BLaER1 treated with 17β-estradiol and CSF1 and Interleukin-3, amounts not matched to agents 10 nM and 100 nM (cell line): ENCODE measurements at regions not wholly inside any gene's neighbourhood (a gene's known extent, or its start where the extent isn't known, plus 50 kb on each side); places are given as distances from the start of the nearest gene placed in this dataset.
"Not testable (repeated sequence)": the region's sequence is repeated elsewhere in the genome, so short reads cannot be mapped to it uniquely, and the experiment has no call there.

ENCODE experiments used
- H3K27ac ChIP-seq, 11 experiments: shearing (Covaris generic); formaldehyde crosslinking; 2 replicates each; pipeline ENCODE4 v1.8.1; 2022
- H3K27me3 ChIP-seq, 11 experiments: shearing (Covaris generic); formaldehyde crosslinking; 2 replicates each; pipeline ENCODE4 v1.8.1; 2022
- H3K36me3 ChIP-seq, 11 experiments: shearing (Covaris generic); formaldehyde crosslinking; 2 replicates each; pipeline ENCODE4 v1.8.1; 2022
- H3K4me1 ChIP-seq, 10 experiments: shearing (Covaris generic); formaldehyde crosslinking; 2 replicates each; pipeline ENCODE4 v1.8.1; 2022
- H3K4me2 ChIP-seq, 11 experiments: shearing (Covaris generic); formaldehyde crosslinking; 2 replicates each; pipeline ENCODE4 v1.8.1; 2022
- H3K4me3 ChIP-seq, 10 experiments: shearing (Covaris generic); formaldehyde crosslinking; 2 replicates each; pipeline ENCODE4 v1.8.1; 2022
- H3K9ac ChIP-seq, 11 experiments: shearing (Covaris generic); formaldehyde crosslinking; 2 replicates each; pipeline ENCODE4 v1.8.1; 2022
- H3K9me3 ChIP-seq, 11 experiments: shearing (Covaris generic); formaldehyde crosslinking; replicated peaks in 1 of 11; 2 replicates each; pipeline ENCODE4 v1.8.1; 2022
- H4K20me1 ChIP-seq, 11 experiments: shearing (Covaris generic); formaldehyde crosslinking; 2 replicates each; pipeline ENCODE4 v1.8.1; 2022
- Cebpa-rat ChIP-seq, 11 experiments: shearing (Covaris generic); IDR thresholded peaks; 2 replicates each; pipeline ENCODE4 v1.8.1; 2022

DNA sequence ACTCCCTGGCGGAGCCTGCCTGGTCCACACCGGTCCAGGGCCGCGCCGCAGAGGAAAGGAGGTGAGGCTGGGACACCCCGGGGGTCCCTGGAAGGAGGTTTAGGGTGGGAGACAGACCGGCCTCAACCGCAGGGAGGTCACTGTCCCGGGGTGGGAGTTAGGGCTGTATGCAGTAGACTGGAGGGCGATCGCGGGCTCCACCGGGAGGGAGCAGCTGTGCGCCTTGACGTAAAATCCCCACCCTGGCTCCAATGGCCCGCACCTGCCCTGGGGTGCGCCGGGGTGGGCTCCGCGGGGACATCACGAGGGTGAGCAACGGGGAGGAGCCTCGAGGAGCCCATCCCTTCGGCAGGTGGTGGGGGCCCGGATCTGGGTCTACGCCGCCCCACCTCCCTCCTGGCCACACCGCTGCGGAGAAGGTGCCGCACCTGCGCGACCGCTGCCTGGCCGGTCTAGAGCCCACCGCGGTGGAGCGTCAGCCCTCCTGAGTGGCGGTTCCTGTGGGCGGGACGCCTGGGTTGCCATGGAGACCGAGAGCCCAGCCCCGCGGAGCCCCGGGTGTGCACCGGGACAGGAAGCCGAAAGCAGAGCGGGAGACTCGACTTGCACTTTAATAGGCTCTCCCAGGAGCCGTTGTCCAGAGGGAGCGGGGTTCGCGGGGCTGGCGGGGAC lies 105.1 kb downstream of the ADRA2C start:
- peak overlapping the region in 5 of 11 experiments; percentile 7 to 48 (median 35); a peak in 2 of 22 replicates for H3K9ac ChIP-seq
- H3K4me1 ChIP-seq: peaks cover 10 to 65% (median 49%) of the 10 kb centered on the region in 10 experiments
- no peaks in the 10 kb centered on the region for H3K36me3 ChIP-seq
- no peak overlapping the region for H3K27ac ChIP-seq
- peaks cover 18 to 41% (median 23%) of the 10 kb centered on the region in 11 experiments for H3K27me3 ChIP-seq
- H3K4me3 ChIP-seq: peak overlapping the region; percentile 35 to 69 (median 56); a peak in 19 of 20 replicates
- no peak for TF ChIP-seq Cebpa-rat (IDR thresholded peaks at IDR 0.05)
- H3K4me2 ChIP-seq: peak overlapping the region; percentile 86 to 99 (median 96)
- H3K9me3 ChIP-seq: peaks cover 4 to 20% (median 10%) of the 10 kb centered on the region in 11 experiments; a peak in 18 of 22 replicates
- peaks cover 0 to 39% (median 0%) of the 10 kb centered on the region in 11 experiments; a peak in 7 of 22 replicates for H4K20me1 ChIP-seq

DNA sequence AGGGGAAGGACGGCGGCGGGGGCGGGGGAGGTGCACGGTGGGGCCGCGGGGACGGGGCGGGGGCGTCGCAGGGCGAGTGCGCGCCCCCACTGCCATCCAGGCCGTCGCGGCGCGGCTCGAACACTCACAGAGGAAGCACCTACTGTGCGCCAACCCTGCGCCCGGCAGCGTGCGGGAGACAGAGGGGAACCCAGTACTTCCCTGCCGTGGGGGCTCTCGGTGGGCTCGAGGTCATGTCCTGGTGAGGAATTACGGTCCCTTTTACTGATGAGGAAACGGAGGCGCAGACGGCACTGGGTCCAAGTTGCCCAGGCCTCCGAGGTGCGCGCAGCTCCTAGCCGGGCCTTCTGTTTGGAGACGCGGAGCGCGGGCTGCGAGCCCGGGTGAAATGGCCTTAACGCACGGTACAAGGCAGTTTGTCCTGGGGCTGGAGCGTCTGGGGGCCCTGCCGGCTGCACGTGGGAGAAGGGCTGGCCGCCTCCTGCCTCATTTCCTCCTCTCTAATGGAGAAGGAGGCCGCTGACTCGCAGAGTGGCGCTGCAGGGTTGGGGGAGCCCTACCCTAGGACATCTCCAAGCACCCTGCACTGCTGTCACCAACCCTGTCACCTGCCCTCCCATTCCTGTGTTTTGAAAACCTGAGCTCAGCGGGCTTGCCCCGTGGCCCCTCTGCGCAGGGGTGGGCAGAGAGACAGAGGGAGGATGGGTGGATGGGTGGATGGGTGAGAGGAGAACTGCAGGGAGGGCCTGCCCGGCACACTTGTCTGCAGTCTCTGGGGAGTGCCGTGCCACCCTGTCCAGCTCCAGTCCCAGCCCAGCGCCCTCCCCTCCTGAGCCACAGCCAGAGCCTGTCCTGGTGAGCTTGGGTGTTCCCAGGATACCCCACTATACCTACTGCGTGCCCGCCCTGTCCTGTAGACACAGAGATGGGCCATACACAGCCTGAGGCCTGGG lies 106.0 kb downstream of the ADRA2C start:
- H3K27me3 ChIP-seq: peaks cover 18 to 41% (median 23%) of the 10 kb centered on the region in 11 experiments
- peak overlapping the region in 2 of 11 experiments; percentile 35 to 40; a peak in 1 of 22 replicates for H3K9ac ChIP-seq

DNA sequence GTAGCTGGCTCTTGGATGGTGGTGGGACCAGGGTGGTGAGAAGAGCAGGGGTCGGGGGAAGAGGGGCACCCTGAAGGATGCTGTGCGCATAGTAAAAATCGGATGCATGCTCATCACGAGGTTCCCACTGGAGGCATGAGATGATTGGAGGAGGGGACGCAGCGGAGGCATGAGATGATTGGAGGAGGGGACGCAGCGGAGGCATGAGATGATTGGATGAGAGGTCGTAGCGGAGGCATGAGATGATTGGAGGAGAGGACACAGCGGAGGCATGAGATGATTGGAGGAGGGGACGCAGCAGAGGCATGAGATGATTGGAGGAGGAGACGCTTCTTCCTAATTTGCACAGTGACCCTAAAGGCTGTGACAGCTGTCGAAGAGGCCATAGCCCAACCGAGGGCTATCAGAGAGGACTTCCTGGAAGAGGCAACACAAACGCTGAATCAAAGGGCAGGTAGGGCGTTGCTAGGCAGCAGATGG lies 106.7 kb downstream of the ADRA2C start:
- TF ChIP-seq Cebpa-rat (IDR thresholded peaks at IDR 0.05): no peak
- no peak overlapping the region for H3K27ac ChIP-seq
- no peaks in the 10 kb centered on the region for H3K36me3 ChIP-seq
- peaks cover 10 to 52% (median 45%) of the 10 kb centered on the region in 10 experiments for H3K4me1 ChIP-seq
- peaks cover 18 to 43% (median 24%) of the 10 kb centered on the region in 11 experiments for H3K27me3 ChIP-seq
- H3K9ac ChIP-seq: no peak overlapping the region
- H3K9me3 ChIP-seq: peaks cover 19 to 30% (median 22%) of the 10 kb centered on the region in 11 experiments
- no peak overlapping the region for H3K4me3 ChIP-seq
- H3K4me2 ChIP-seq: peak overlapping the region in 8 of 11 experiments; percentile 29 to 98 (median 90); a peak in 15 of 22 replicates
- peaks cover 0 to 35% (median 0%) of the 10 kb centered on the region in 11 experiments; a peak in 7 of 22 replicates for H4K20me1 ChIP-seq

More for the DNA sequence above, 106.0 kb downstream of the ADRA2C start:
- Histone ChIP-seq H3K4me3 (peak overlapping the region in 7 of 10 experiments; percentile 37 to 59 (median 40); a peak in 10 of 20 replicates), H3K27ac (no peak overlapping the region), H4K20me1 (peaks cover 0 to 39% (median 0%) of the 10 kb centered on the region in 11 experiments; a peak in 7 of 22 replicates), H3K9me3 (peaks cover 13 to 28% (median 18%) of the 10 kb centered on the region in 11 experiments), H3K4me2 (peak overlapping the region; percentile 56 to 98 (median 79)), H3K36me3 (no peaks in the 10 kb centered on the region), H3K4me1 (peaks cover 10 to 58% (median 47%) of the 10 kb centered on the region in 10 experiments)
- no peak for TF ChIP-seq Cebpa-rat (IDR thresholded peaks at IDR 0.05)

DNA sequence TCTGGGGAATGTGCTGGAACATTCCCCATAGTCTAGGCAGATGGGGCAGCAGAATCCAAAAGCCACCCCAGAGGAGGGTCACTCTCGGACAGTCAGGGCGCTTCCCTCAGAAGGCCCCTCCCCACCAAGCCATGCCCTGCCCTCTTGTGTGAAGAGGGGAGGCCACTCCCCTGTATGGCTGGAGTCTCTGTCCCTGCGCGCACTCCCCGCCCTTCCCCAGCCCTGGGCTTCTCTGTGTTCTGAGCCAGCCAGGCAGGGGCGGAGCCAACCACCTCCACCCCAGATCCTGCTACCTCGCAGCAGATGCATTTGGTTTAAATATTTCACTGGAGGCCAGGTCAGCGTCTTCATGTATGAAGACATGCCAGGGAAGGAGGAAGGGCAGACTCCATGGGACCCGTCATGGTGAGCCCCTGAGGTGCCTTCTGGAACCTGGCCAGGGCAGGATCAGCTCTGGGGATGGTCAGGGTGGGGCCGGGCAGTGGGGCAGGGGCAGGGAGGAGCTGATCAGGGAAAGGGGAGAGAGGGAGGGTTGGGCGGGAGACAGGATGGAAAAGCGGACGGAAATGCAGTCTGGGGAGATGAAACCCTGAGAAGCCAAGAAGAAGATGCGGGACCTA lies 107.3 kb downstream of the ADRA2C start:
- no peak for TF ChIP-seq Cebpa-rat (IDR thresholded peaks at IDR 0.05)
- Histone ChIP-seq H3K36me3 (0 out of 22 replicates have a peak, but pooled peaks cover 0 to 5% (median 0%) of the 10 kb centered on the region in 11 experiments), H3K27ac (no peak overlapping the region), H3K4me1 (peaks cover 10 to 48% (median 39%) of the 10 kb centered on the region in 10 experiments), H3K9ac (no peak overlapping the region), H3K4me2 (peak overlapping the region in 8 of 11 experiments; percentile 29 to 98 (median 90); a peak in 12 of 22 replicates), H4K20me1 (peaks cover 0 to 34% (median 0%) of the 10 kb centered on the region in 11 experiments; a peak in 7 of 22 replicates), H3K4me3 (no peak overlapping the region), H3K9me3 (peaks cover 22 to 32% (median 29%) of the 10 kb centered on the region in 11 experiments), H3K27me3 (peaks cover 18 to 50% (median 30%) of the 10 kb centered on the region in 11 experiments)

DNA sequence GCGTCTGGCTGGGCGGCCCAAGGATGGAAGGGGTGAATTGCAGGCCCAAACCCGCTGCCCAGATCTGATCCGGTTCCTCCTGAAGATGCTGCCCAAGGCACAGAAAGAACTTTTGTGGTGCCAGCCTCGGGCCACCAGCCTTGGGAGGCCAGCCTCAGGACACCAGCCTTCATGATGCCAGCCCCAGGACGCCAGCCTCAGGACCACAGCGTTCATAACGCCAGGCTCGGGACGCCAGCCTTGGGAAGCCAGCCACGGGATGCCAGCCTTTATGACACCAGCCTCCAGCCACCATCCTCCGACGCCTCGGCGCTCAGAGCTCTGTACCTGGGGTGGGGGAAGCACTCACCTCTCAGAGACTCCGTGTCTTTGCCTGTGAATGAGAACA lies 107.8 kb downstream of the ADRA2C start:
- Histone ChIP-seq H3K36me3 (0 out of 22 replicates have a peak, but pooled peaks cover 0 to 5% (median 0%) of the 10 kb centered on the region in 11 experiments), H3K4me3 (no peak overlapping the region), H3K9ac (no peak overlapping the region), H3K4me1 (peaks cover 10 to 48% (median 40%) of the 10 kb centered on the region in 10 experiments), H3K27ac (no peak overlapping the region), H4K20me1 (peaks cover 0 to 31% (median 0%) of the 10 kb centered on the region in 11 experiments; a peak in 7 of 22 replicates), H3K27me3 (peaks cover 19 to 55% (median 34%) of the 10 kb centered on the region in 11 experiments), H3K9me3 (peaks cover 24 to 35% (median 31%) of the 10 kb centered on the region in 11 experiments), H3K4me2 (no peak overlapping the region)
- no peak for TF ChIP-seq Cebpa-rat (IDR thresholded peaks at IDR 0.05)

DNA sequence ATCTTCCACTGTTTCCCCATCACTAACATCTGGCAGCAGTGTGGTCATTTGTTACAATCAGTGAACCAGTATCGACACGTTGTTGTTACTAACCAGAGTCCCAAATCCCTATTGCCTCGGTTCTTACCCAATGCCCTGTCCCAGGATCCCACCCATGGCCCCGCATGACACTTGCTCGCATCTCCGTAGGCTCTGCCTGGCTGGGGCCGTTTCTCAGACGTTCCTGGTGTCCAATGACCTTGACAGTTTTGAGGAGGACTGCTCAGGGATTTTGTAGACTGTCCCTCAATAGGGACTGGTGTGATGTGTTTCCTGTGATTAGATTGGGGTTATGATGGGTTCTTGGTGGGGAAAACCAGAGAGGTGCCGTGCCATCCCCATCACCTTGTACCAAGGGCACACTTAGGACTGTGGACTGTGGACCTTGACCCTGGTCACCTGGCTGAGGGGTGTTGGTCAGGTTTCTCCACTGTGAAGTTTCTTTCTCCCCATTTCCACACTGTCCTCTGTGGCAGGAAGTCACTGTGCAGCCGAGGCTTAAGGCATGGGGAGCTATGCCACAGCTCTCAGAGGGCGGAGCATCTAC lies 108.4 kb downstream of the ADRA2C start:
- Histone ChIP-seq H3K9me3 (peaks cover 24 to 35% (median 31%) of the 10 kb centered on the region in 11 experiments), H3K27me3 (peaks cover 19 to 61% (median 39%) of the 10 kb centered on the region in 11 experiments)

DNA sequence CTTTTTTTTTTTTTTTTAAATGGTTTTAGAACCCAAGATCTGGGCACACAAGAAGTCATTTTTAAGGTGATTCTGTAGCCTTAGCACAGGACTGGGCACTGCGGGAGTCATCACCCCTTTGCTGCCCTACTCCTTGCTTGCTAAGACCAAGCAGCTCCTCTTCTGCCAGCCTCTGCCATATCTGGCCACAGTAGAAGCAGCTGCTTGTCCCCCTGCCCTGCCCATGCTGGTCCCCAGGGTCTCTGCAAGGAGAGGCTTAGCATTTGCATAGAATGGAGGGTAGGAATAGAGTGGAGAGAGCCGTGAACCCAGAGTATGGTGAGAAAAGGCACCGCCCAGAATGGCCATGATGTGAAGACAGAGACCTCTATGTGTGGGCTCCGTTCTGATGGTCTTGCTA lies 109.3 kb downstream of the ADRA2C start:
- Histone ChIP-seq H3K4me2 (peak overlapping the region in 8 of 11 experiments; percentile 4 to 64 (median 38); a peak in 12 of 22 replicates), H4K20me1 (peaks cover 0 to 29% (median 9%) of the 10 kb centered on the region in 11 experiments; a peak in 17 of 22 replicates), H3K27ac (no peak overlapping the region), H3K27me3 (peaks cover 19 to 63% (median 46%) of the 10 kb centered on the region in 11 experiments), H3K36me3 (0 out of 22 replicates have a peak, but pooled peaks cover 0 to 5% (median 0%) of the 10 kb centered on the region in 11 experiments), H3K4me3 (no peak overlapping the region), H3K9me3 (peaks cover 24 to 35% (median 31%) of the 10 kb centered on the region in 11 experiments), H3K9ac (no peak overlapping the region), H3K4me1 (peaks cover 22 to 61% (median 54%) of the 10 kb centered on the region in 10 experiments)
- no peak for TF ChIP-seq Cebpa-rat (IDR thresholded peaks at IDR 0.05)

More for the DNA sequence above, 108.4 kb downstream of the ADRA2C start:
- Histone ChIP-seq H3K4me1 (peaks cover 14 to 53% (median 46%) of the 10 kb centered on the region in 10 experiments), H4K20me1 (peaks cover 0 to 27% (median 3%) of the 10 kb centered on the region in 11 experiments; a peak in 11 of 22 replicates), H3K4me3 (no peak overlapping the region), H3K27ac (no peak overlapping the region), H3K4me2 (peak overlapping the region in 9 of 11 experiments; percentile 4 to 64 (median 37); a peak in 14 of 22 replicates), H3K36me3 (0 out of 22 replicates have a peak, but pooled peaks cover 0 to 5% (median 0%) of the 10 kb centered on the region in 11 experiments), H3K9ac (no peak overlapping the region)
- TF ChIP-seq Cebpa-rat (IDR thresholded peaks at IDR 0.05): no peak

DNA sequence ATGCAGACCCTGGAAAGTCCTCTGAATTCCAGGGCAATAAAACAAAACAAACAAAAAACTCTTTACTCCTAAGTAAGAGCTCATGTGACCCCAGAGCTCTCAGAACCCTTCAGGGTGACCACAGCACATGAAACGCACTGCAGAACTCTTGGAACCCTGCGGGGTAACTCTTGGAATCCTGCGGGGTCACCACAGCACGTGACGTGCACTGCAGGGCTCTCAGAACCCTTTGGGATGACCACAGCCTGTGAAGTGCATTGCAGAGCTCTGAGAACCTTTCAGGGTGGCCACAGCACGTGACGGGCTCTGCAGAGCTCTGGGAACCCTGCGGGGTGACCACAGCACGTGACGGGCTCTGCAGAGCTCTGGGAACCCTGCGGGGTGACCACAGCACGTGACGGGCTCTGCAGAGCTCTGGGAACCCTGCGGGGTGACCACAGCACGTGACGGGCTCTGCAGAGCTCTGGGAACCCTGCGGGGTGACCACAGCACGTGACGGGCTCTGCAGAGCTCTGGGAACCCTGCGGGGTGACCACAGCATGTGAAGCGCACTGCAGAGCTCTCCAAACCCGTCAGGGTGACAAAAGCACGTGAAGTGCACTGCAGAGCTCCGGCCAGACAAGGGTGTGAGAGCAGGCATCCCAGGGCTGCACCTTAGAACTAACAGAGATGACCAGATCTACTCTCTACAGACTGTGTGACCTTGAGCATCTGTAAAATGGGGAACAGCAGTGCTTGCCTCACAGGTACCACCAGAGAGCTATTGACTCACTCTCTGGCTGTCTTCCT lies 110.1 kb downstream of the ADRA2C start:
- H3K36me3 ChIP-seq, H3K9ac ChIP-seq, H3K4me2 ChIP-seq, H3K4me3 ChIP-seq, H3K27ac ChIP-seq: not testable (repeated sequence)
- Histone ChIP-seq H3K4me1 (peaks cover 20 to 56% (median 50%) of the 10 kb centered on the region in 10 experiments), H3K27me3 (peaks cover 15 to 57% (median 42%) of the 10 kb centered on the region in 11 experiments), H3K9me3 (peaks cover 24 to 35% (median 31%) of the 10 kb centered on the region in 11 experiments), H4K20me1 (peaks cover 0 to 25% (median 9%) of the 10 kb centered on the region in 11 experiments; a peak in 17 of 22 replicates)
